ENCODE measurements at regions not wholly inside any gene's neighbourhood (a gene's known extent, or its start where the extent isn't known, plus 50 kb on each side); places are given as distances from the start of the nearest gene placed in this dataset.

DNA sequence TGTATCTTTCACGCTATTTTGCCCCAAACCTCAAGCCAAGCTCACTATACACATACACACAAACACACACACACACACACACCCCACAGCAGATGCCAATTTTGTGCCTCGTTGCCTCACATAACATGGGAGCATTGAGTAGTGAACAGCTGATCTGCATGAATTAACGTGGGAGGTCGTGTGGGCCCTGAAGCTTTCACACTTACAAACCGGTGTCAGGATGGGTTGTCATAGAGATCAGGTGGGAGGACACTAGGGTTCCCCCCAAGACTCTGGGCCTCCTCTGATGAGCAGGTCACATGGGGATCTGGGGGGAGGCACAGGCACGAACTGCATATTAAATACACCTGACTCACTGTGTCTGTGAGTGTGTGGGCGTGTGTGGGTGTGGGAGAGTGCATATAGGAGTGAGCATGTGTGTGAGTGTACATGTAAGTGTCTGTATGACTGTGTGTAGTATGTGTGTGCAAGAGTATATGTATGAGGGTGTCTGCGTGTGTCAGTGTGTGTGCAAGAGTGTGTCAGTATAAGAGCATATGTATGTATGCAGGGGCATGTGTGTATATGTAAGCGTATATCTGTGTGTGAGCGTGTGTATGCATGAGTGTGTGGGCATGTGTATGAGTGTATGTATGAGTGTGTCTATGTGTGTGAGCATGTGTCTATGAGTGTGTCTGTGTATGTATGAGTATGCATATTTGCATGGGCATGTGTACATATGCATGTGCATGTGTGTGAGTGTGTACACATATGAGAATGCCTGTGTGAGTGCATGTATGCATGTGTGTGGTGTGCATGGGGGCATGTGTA is 370.4 kb downstream of the PREX1 start:
- H3K4me3 ChIP-seq (ENCODE audit: low read depth, low read length) = no peak overlapping the region
- no peak for DNase-seq (ENCODE audit: low read depth)
- TF ChIP-seq, protein P1, sequence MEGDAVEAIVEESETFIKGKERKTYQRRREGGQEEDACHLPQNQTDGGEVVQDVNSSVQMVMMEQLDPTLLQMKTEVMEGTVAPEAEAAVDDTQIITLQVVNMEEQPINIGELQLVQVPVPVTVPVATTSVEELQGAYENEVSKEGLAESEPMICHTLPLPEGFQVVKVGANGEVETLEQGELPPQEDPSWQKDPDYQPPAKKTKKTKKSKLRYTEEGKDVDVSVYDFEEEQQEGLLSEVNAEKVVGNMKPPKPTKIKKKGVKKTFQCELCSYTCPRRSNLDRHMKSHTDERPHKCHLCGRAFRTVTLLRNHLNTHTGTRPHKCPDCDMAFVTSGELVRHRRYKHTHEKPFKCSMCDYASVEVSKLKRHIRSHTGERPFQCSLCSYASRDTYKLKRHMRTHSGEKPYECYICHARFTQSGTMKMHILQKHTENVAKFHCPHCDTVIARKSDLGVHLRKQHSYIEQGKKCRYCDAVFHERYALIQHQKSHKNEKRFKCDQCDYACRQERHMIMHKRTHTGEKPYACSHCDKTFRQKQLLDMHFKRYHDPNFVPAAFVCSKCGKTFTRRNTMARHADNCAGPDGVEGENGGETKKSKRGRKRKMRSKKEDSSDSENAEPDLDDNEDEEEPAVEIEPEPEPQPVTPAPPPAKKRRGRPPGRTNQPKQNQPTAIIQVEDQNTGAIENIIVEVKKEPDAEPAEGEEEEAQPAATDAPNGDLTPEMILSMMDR (IDR thresholded peaks at IDR 0.05; ENCODE audit: low read depth, low read length, missing control alignments) = no peak

DNA sequence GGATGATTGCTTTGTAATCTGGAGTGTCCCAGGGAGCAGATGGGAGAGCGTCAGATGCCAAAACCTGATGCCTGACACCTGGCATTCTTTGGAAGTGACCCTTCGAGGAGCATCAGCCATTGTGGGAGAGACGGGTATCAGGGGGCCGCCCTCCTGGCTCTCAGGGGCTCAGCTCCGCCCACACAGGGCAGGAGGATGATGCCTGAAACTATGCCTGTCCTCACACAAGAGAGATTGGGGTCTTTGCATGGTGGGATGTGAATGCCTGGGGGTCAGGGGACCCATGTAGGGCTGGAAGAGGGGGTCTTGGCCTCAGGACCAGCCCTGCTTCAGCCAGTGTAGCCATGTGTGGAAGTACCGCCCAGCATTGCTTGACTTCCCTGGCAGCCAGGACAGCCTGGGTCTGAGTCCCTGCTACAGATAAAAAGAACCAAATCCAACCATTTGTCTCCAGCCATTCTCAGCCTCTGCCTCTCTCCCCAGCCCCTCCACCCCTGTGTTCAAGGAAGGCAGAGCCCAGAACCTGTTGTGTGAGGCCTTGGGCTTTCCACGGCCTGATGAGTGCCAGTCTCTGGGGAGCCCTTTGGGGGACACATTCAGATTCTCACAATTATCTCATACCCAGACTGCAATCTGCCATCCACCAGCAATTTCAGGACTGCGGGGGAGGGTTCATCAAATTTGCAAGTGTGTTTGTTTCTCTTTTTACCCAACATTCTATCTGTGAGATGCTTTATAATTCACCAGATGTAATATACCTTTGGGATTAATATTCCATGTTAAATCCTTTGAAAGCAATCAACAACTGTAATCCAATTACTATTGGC is 371.2 kb downstream of the PREX1 start:
- no peak for DNase-seq (ENCODE audit: low read depth)
- H3K4me3 ChIP-seq (ENCODE audit: low read depth, low read length) = no peak overlapping the region
- TF ChIP-seq, protein P1 (IDR thresholded peaks at IDR 0.05; ENCODE audit: low read depth, low read length, missing control alignments) = no peak

DNA sequence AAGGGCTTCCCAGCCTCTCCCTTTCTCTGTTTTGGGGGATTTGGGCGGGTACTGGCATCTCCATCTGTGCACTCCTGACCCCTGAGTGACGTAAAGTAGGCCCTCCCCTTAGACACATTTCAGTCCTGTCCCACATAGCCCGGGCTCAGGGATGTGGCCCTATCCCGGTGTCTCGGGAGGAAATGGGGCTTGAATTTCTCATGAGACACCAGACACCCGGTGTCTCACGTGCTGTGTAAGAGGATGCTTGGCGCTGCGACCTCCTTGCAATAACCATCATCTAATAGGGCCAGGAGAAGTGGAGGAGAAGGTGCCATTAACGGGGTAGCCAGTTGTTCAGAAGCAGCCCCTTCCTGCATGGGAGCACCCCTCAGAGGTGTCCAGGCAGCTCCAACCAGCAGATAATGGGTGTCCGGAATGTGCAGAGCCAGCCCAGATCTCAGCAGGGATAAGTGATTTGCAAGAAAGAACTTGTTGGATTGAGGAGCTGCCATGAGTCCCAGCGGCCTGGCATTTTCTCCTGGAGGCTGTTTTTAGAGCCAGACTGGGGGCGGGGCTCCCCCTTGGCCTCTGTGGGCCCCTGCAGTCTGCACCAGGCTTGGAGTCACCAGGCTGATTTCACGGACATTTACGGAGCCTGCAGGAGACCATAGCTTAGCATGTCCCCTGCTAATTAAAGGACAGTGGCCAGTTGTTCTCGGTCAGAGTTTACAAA is 372.0 kb downstream of the PREX1 start:
- H3K4me3 ChIP-seq (ENCODE audit: low read depth, low read length) = no peak overlapping the region
- TF ChIP-seq, protein P1 (IDR thresholded peaks at IDR 0.05; ENCODE audit: low read depth, low read length, missing control alignments) = no peak
- no peak for DNase-seq (ENCODE audit: low read depth)

DNA sequence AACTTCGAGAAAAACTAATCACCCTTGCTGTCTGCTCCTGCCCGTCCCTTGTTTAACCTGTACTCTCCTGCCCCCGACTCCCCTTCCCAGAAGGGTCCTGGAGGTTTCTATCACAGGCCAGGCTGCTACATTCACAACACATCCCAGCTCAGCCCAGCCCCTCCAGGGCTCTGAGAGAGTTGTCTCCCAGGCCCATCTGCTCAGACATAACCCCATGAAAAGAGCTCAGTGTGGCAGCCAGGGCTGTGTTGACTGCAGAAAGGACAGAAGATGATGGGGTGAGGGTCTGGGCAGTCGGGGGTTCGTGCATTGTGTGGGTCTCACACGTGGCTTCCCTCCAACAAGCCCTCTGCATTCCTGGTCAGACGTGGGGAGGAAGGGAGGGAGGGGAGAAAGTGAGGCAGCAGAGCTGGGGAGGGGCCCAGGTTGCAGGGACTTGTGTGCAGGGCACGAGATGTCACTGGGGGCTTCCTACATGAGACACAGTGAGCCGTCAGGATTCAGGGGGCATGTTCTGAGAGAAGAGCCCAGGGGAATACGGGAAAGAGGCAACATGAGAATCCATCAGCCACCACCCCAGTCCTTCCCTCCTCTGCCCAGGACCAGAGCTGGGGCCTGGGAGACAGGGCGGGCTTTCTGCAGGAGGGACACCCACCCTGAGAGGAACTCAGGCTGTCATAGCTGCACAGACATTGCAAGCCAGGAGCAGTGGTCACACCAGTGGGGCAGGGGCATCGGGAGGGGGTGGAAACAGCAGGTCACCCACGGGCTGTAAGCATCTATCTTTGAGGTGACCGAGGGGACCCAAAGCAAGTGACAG is 372.9 kb downstream of the PREX1 start:
- DNase-seq (ENCODE audit: low read depth) = no peak
- no peak overlapping the region for H3K4me3 ChIP-seq (ENCODE audit: low read depth, low read length)
- TF ChIP-seq, protein P1 (IDR thresholded peaks at IDR 0.05; ENCODE audit: low read depth, low read length, missing control alignments) = no peak

DNA sequence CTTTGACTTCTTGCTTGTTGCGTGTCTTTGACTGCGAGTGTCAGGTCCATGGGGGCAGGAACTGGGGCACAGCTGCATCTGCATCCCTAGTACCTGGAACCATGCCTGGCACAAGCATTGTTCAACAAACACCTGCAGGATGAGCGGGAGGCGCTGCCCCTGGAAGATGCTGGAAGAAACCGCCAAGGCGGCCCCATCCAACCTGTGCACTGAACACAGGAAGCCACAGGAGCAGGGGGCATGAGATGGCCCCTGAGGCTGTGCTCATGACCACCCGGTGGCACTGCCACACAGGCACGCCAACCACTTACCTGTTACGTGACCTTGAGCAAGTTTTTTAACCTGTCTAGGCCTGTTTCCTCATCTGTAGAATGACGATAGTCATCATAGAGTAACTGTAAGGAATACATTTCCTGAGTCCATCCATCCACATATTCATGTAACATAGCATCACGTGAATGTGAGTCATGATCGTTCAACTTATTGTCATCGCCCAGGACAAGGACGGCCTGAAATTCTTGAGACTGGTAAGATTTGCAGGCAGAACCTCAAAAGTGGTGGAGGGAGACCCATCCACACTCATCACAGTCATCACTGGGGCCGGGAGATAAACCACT is 374.2 kb downstream of the PREX1 start:
- no peak overlapping the region for H3K4me3 ChIP-seq (ENCODE audit: low read depth, low read length)
- DNase-seq (ENCODE audit: low read depth) = no peak
- TF ChIP-seq, protein P1 (IDR thresholded peaks at IDR 0.05; ENCODE audit: low read depth, low read length, missing control alignments) = no peak

DNA sequence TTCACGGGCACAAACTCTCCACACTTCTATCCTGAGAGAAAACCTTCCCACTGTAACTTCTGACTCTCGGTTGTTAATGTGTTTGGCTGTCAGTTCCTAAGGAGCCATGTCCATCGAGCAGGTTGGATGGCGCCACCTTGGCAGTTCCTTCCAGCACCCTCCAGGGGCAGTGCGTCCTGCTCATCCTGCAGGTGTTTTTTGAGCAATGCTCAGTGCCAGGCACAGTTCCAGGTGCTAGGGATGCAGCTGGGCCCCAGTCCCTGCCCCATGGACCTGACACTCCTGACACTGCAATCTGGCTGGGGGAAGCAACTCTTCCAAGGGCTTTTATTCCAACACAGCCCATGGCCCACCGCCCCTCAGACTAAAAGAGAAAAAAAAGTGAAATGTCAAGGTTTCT is 376.4 kb downstream of the PREX1 start:
- no peak for DNase-seq (ENCODE audit: low read depth)
- TF ChIP-seq, protein P1 (IDR thresholded peaks at IDR 0.05; ENCODE audit: low read depth, low read length, missing control alignments) = peak; percentile 8
- H3K4me3 ChIP-seq (ENCODE audit: low read depth, low read length) = no peak overlapping the region

All from GM12864 (cell line).